Activated naive CD8-positive, alpha-beta T cell treated with anti-CD3 and anti-CD28 coated beads, Interleukin-2, amount 50 U/mL, for 24 hours (primary cell): ENCODE measurements at regions not wholly inside any gene's neighbourhood (a gene's known extent, or its start where the extent isn't known, plus 50 kb on each side); places are given as distances from the start of the nearest gene placed in this dataset.

Source experiments
- ATAC-seq: fragments of 150-1000 bp; cut with Tn5 transposase; one replicate; pipeline ENCODE4 v1.10.0; 2021
- DNase-seq: peaks from one replicate; pipeline ENCODE4 v3.0.0; 2021
- H3K27ac Mint-ChIP-seq: one replicate; pipeline ENCODE4 v1.8.0; 2021; ENCODE audit warnings: mild to moderate bottlenecking, mixed read lengths
- H3K27me3 Mint-ChIP-seq: one replicate; pipeline ENCODE4 v1.8.0; 2021; ENCODE audit warnings: mixed read lengths
- H3K36me3 Mint-ChIP-seq: one replicate; pipeline ENCODE4 v1.8.0; 2021; ENCODE audit warnings: low read depth, mixed read lengths
- H3K4me1 Mint-ChIP-seq: one replicate; pipeline ENCODE4 v1.8.0; 2021; ENCODE audit warnings: mixed read lengths
- H3K4me3 Mint-ChIP-seq: one replicate; pipeline ENCODE4 v1.8.0; 2021; ENCODE audit warnings: mild to moderate bottlenecking, moderate library complexity, mixed read lengths
- H3K9me3 Mint-ChIP-seq: one replicate; pipeline ENCODE4 v1.8.0; 2021; ENCODE audit warnings: mixed read lengths

GRCh38 chr16:50946098-50946497, 204.2 kb downstream of the CYLD start:
- Mint-ChIP-seq H3K36me3 (no peaks in the 10 kb centered on the region), H3K27ac (no peak overlapping the region), H3K4me1 (no peaks in the 10 kb centered on the region), H3K9me3 (no peaks in the 10 kb centered on the region), H3K27me3 (no peaks in the 10 kb centered on the region), H3K4me3 (no peak overlapping the region)
- DNase-seq (no peak), ATAC-seq (no peak)

- H3K4me1 Mint-ChIP-seq = no peaks in the 10 kb centered on the region
- no peak overlapping the region for H3K4me3 Mint-ChIP-seq
- H3K27me3 Mint-ChIP-seq = no peaks in the 10 kb centered on the region
- DNase-seq (no peak), ATAC-seq (no peak)
- H3K36me3 Mint-ChIP-seq = no peaks in the 10 kb centered on the region
- H3K9me3 Mint-ChIP-seq = no peaks in the 10 kb centered on the region
- no peak overlapping the region for H3K27ac Mint-ChIP-seq
Observed at GRCh38 chr16:50945171-50945570, 203.3 kb downstream of the CYLD start.

DNA sequence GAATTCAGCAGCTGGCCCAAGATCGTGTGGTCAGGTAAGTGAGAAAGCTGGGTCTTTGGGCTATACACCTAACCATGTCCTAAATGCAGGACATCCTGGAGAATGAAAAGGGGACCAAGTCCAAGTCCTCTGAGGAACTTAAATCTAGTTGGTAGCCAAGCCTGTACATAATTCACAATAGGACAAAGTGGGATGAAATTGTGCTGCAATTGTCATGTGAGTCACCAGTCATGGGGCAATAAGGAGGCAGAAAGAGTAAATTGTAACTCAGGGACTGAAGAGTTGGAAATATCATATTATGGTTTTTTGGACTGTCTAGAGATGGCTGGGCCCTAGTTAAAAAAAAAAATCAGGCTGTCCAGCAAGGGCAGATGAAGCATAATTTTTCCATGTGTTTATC, 202.6 kb downstream of the CYLD start:
- Mint-ChIP-seq H3K4me1 (no peaks in the 10 kb centered on the region), H3K27me3 (no peaks in the 10 kb centered on the region), H3K36me3 (no peaks in the 10 kb centered on the region), H3K27ac (no peak overlapping the region), H3K9me3 (no peaks in the 10 kb centered on the region), H3K4me3 (no peak overlapping the region)
- ATAC-seq (no peak), DNase-seq (no peak)

- Mint-ChIP-seq H3K36me3 (no peaks in the 10 kb centered on the region), H3K27ac (no peak overlapping the region), H3K4me3 (no peak overlapping the region), H3K4me1 (no peaks in the 10 kb centered on the region), H3K9me3 (no peaks in the 10 kb centered on the region), H3K27me3 (no peaks in the 10 kb centered on the region)
- ATAC-seq = no peak
- DNase-seq = no peak
Observed at GRCh38 chr16:50944033-50944432, 202.1 kb downstream of the CYLD start.

DNA sequence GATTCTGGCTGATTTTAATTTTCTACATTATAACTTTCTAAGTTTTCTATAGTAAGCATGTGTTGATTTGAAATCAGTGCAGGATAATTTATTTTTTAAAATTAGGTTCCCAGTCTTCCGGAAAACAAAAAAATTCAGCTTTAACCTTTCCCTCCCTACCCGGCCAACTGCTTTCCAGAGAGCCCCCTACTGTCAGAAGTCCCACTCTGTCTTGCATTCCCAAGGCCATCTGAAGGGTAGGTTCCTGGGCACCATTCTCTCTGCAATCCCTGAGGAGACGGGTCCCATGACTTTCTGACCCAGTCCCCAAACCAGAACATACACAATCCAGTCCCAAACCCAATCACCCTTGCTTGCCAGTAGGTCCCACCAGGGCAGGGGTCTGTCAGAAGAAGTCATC, 200.3 kb downstream of the CYLD start:
- no peaks in the 10 kb centered on the region for H3K27me3 Mint-ChIP-seq
- no peak for ATAC-seq
- no peak overlapping the region for H3K27ac Mint-ChIP-seq

DNA sequence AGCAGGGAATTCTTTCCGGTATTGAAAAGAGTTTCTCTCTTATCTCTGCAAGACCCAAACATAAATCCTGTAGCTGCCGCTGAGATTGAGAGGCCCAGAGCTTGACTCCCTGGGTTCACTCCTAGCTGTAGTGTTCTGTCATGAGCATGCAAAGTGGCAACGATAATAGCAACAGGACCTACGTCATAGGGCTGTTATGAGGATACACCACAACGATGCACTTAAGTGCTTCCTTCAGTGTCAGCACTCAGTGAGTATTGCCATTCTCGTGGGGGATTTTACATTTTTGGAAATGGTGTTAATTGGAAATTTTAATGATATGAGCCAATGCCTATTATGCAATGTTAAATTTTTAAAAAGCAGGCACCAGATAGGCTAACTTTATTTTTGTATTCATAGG, 199.8 kb downstream of the CYLD start:
- Mint-ChIP-seq H3K27me3 (no peaks in the 10 kb centered on the region), H3K4me3 (no peak overlapping the region), H3K9me3 (no peaks in the 10 kb centered on the region), H3K36me3 (no peaks in the 10 kb centered on the region), H3K4me1 (no peaks in the 10 kb centered on the region), H3K27ac (no peak overlapping the region)
- DNase-seq (no peak), ATAC-seq (no peak)

More for the DNA sequence above, 200.3 kb downstream of the CYLD start:
- Mint-ChIP-seq H3K36me3 (no peaks in the 10 kb centered on the region), H3K9me3 (no peaks in the 10 kb centered on the region), H3K4me3 (no peak overlapping the region), H3K4me1 (no peaks in the 10 kb centered on the region)
- no peak for DNase-seq

GRCh38 chr16:50940275-50940854, 198.5 kb downstream of the CYLD start:
- Mint-ChIP-seq H3K4me1 (no peaks in the 10 kb centered on the region), H3K27ac (no peak overlapping the region), H3K4me3 (no peak overlapping the region), H3K27me3 (no peaks in the 10 kb centered on the region), H3K36me3 (no peaks in the 10 kb centered on the region), H3K9me3 (no peaks in the 10 kb centered on the region)
- no peak for ATAC-seq
- DNase-seq = no peak

- Mint-ChIP-seq H3K27me3 (no peaks in the 10 kb centered on the region), H3K9me3 (no peaks in the 10 kb centered on the region), H3K36me3 (no peaks in the 10 kb centered on the region), H3K4me1 (no peaks in the 10 kb centered on the region), H3K4me3 (no peak overlapping the region), H3K27ac (no peak overlapping the region)
- ATAC-seq (no peak), DNase-seq (no peak)
Observed at GRCh38 chr16:50939356-50939755, 197.5 kb downstream of the CYLD start.

DNA sequence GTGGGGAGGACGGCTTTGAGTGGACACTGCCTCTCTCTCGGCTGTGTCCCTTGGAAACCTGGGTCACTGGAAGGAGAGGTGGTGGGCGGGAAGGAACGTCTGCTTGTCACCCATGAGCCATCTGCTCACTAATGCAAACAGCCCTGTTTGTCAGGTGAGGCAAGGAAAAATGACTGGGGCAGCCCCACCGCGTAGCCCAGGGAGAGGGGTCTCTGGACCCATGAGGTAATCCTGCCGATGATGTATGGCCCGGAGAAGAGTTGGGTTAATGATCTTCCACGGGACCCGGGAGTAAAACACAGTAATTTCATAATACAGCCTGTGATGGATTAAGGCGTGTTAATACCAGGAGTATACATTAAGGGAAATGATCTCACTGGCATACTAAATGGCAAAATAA, 197.0 kb downstream of the CYLD start:
- Mint-ChIP-seq H3K4me3 (no peak overlapping the region), H3K36me3 (no peaks in the 10 kb centered on the region), H3K4me1 (no peaks in the 10 kb centered on the region), H3K9me3 (no peaks in the 10 kb centered on the region), H3K27ac (no peak overlapping the region), H3K27me3 (no peaks in the 10 kb centered on the region)
- ATAC-seq = no peak
- no peak for DNase-seq

GRCh38 chr16:50933262-50933661, 191.4 kb downstream of the CYLD start:
- Mint-ChIP-seq H3K4me1 (no peaks in the 10 kb centered on the region), H3K27me3 (no peaks in the 10 kb centered on the region), H3K9me3 (no peaks in the 10 kb centered on the region), H3K27ac (no peak overlapping the region), H3K4me3 (no peak overlapping the region), H3K36me3 (no peaks in the 10 kb centered on the region)
- DNase-seq = no peak
- no peak for ATAC-seq

DNA sequence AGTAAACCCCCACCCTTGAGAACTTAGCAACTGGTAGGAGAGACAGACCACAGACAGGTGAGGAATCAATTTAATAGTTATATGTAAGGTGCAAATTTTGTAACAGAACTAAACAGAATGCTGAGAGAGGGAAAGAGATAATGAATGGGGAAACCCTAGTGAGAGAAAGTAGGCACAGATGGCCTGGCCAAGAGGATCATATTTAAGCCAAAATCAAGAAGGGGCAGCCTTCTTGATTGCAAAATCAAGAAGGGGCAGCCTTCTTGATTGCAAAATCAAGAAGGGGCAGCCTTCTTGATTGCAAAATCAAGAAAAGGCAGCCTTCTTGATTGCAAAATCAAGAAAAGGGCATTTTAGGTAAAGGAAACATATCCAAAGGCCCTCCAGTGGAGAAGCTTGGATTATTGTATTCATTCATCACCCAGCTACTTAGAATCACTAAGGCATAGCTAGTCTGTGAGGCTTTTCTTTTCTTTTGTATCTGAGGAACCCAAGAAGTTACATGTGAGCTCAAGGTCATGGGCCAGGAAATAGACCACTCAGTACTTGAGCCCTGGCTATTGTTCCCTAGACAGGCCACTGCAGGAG, 190.6 kb downstream of the CYLD start:
- ATAC-seq = no peak
- H3K27ac Mint-ChIP-seq = no peak overlapping the region
- no peaks in the 10 kb centered on the region for H3K36me3 Mint-ChIP-seq
- no peaks in the 10 kb centered on the region for H3K27me3 Mint-ChIP-seq
- H3K4me3 Mint-ChIP-seq = no peak overlapping the region
- DNase-seq = no peak
- no peaks in the 10 kb centered on the region for H3K9me3 Mint-ChIP-seq
- no peaks in the 10 kb centered on the region for H3K4me1 Mint-ChIP-seq

DNA sequence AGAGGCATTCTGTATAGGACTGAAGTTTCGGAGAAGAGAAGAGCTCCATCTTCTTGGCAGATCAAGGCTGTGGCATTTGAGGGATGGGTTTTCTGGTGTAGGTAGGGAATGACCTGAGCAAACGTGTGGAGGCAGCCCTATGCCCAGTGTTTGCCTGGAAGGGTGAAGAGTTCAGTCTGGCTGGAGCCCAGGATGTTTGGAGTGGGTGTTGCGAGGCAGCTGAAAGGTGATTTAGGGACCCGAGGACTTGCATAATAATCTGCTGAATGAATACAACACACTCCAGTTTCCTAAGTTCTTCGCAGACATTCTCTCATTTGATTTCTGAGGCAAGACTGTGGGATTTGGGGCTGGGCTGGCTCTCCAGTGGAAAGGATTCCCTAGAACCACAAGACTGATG, 186.2 kb downstream of the CYLD start:
- DNase-seq (no peak), ATAC-seq (no peak)
- no peaks in the 10 kb centered on the region for H3K36me3 Mint-ChIP-seq
- H3K4me3 Mint-ChIP-seq = no peak overlapping the region
- H3K27ac Mint-ChIP-seq = no peak overlapping the region
- peaks cover 2% of the 10 kb centered on the region for H3K27me3 Mint-ChIP-seq
- no peaks in the 10 kb centered on the region for H3K4me1 Mint-ChIP-seq
- H3K9me3 Mint-ChIP-seq = no peaks in the 10 kb centered on the region

DNA sequence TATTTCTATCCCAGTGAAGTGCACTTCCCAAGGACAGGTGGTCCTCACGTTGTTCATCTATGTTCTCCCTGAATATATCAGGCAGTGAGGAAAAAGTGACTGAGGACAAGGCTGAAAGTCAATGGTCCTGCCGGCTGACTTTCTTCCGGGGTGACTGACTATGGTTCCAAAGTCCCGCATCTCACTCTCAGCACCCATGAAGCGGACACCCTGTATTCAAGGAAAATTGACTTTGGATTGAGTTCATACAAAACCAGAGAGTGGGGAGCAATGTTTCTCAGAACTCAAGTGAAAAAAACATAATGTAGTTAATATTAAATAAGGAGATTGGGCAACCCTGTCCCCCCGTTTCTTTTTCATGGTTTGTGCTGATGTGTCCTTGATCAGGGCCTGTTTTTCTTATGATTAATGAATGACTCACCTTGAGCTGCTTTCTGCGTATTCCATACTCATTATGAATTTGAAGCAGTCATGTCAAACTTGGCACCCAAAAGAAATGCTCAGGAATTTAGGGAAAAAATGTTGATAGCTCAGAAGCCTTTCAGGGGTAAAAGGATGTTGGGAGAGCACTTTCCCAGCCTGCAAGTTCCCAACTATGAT, 184.0 kb downstream of the CYLD start:
- ATAC-seq (no peak), DNase-seq (no peak)
- Mint-ChIP-seq H3K4me1 (no peaks in the 10 kb centered on the region), H3K27me3 (peaks cover 2% of the 10 kb centered on the region), H3K4me3 (no peak overlapping the region), H3K36me3 (no peaks in the 10 kb centered on the region), H3K27ac (no peak overlapping the region), H3K9me3 (no peaks in the 10 kb centered on the region)

- no peak overlapping the region for H3K4me3 Mint-ChIP-seq
- peaks cover 2% of the 10 kb centered on the region for H3K27me3 Mint-ChIP-seq
- H3K36me3 Mint-ChIP-seq = no peaks in the 10 kb centered on the region
- DNase-seq (no peak), ATAC-seq (no peak)
- H3K27ac Mint-ChIP-seq = no peak overlapping the region
- H3K4me1 Mint-ChIP-seq = no peaks in the 10 kb centered on the region
- no peaks in the 10 kb centered on the region for H3K9me3 Mint-ChIP-seq
Observed at GRCh38 chr16:50924759-50925545, 183.1 kb downstream of the CYLD start.
